ENCODE measurements at regions not wholly inside any gene's neighbourhood (a gene's known extent, or its start where the extent isn't known, plus 50 kb on each side); places are given as distances from the start of the nearest gene placed in this dataset.

- no peak for DNase-seq
These were observed 486.7 kb upstream of the LRRN3 start for GRCh38 chr7:110604206-110604605.

DNA sequence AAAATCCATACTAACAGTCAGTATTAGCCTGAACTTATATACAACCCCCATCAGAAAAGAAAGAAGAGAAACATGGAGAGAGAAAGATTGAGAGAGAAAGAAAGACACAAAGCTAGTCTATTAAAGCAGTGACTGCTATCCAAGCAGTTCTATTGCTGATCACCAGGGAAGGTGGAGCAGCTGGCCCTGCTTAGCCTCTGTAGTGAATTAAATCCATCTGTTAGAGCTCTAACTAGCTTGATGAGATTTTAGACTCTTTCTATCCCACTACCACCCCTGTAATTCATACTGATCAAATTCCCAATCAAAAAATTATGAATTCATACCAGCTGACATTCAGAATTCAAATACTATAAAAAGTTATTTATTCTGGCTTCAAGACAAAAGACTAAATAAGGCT is 486.0 kb upstream of the LRRN3 start:
- DNase-seq = no peak

GRCh38 chr7:110607050-110607857 is 483.7 kb upstream of the LRRN3 start:
- no peak for DNase-seq

DNA sequence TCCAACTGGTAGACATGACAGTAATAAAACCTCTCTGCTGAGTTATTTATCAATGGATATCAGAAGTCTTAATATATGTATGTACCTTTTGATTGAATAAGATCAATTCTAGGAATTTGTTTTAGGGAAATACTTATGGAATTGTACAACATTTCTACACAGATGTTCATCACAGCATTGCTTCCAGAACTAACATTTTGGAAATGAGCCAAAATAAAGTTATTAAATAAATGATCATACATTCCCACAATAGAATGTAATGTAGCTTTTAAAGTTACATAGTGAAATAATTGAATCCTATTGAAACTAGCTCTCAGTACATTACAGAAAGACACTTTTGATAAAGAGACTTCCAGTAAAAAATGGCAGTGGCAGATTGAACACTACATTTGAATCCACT is 481.6 kb upstream of the LRRN3 start:
- no peak for DNase-seq

- DNase-seq = peak in 1 of 3 experiments; percentile 39
These were observed 478.2 kb upstream of the LRRN3 start for GRCh38 chr7:110612680-110613079.

All from NCI-H1417 (cell line).